B cell (primary cell): ENCODE measurements at regions not wholly inside any gene's neighbourhood (a gene's known extent, or its start where the extent isn't known, plus 50 kb on each side); places are given as distances from the start of the nearest gene placed in this dataset.

Source experiments
- ATAC-seq: fragments of 200-7000 bp; cut with Tn5 transposase; one replicate; pipeline ENCODE4 v1.10.0; 2021; ENCODE audit warnings: low read depth, mild to moderate bottlenecking, moderate number of reproducible peaks, moderate library complexity
- CTCF ChIA-PET: fragments of 350-600 bp; sonication (Branson Sonifier 250); formaldehyde crosslinking; loops from one replicate; lab custom pipeline; 2021; ENCODE audit warnings: antibody characterized with exemption, inconsistent platforms; lab: Charles Lee
- POLR2A ChIA-PET: fragments of 350-600 bp; sonication (Branson Sonifier 250); formaldehyde crosslinking; loops from one replicate; lab custom pipeline; 2021; ENCODE audit warnings: antibody characterized with exemption; lab: Charles Lee
- DNase-seq: peaks from one replicate; pipeline ENCODE4 v3.0.0; 2013
- H2AFZ ChIP-seq: 2 replicates; pipeline ENCODE4 v1.6.1; 2012; ENCODE audit warnings: mild to moderate bottlenecking, low read depth, low read length; ENCODE audit not compliant: insufficient read depth, poor library complexity, severe bottlenecking
- H3K27ac ChIP-seq, 2 donors: 1 replicate in 1 of 2; 2 replicates in 1 of 2; pipeline ENCODE4 v1.5.1; 2012 to 2013; ENCODE audit warnings: low read length in 2 of 2, mild to moderate bottlenecking in 2 of 2, moderate library complexity in 1 of 2
- H3K27me3 ChIP-seq, 4 experiments: fragments of 200-600 bp in 1 of 4; sonication (generic) in 1 of 4; replicated peaks in 1 of 4; 1 replicate in 2 of 4; 2 replicates in 2 of 4; pipeline versions ENCODE4 v1.6.1 to v1.7.0; 2013 to 2016; ENCODE audit warnings: low read length in 3 of 4, mild to moderate bottlenecking in 2 of 4, mixed read lengths in 1 of 4, moderate library complexity in 1 of 4; ENCODE audit not compliant: insufficient read depth in 4 of 4, control insufficient read depth in 3 of 4; ENCODE audit errors: control extremely low read depth in 1 of 4
- H3K36me3 ChIP-seq, 2 experiments: replicated peaks in 1 of 2; 1 replicate in 1 of 2; 2 replicates in 1 of 2; pipeline versions ENCODE4 v1.6.1 to v1.7.1; 2013; ENCODE audit warnings: low read length in 1 of 2; ENCODE audit not compliant: insufficient read depth in 2 of 2, control insufficient read depth in 1 of 2; ENCODE audit errors: control extremely low read depth in 1 of 2, extremely low read depth in 1 of 2
- H3K4me1 ChIP-seq, 2 donors: fragments of 200-600 bp in 1 of 2; sonication (generic) in 1 of 2; 1 replicate in 1 of 2; 2 replicates in 1 of 2; pipeline versions ENCODE4 v1.5.1 to v1.6.1; 2013 to 2017; ENCODE audit warnings: low read length in 2 of 2; ENCODE audit not compliant: control insufficient read depth in 2 of 2, insufficient read depth in 2 of 2
- H3K4me2 ChIP-seq: replicated peaks from 2 replicates; pipeline ENCODE3; 2012; ENCODE audit warnings: mild to moderate bottlenecking, low read depth, low read length; ENCODE audit not compliant: poor library complexity, severe bottlenecking
- H3K4me3 ChIP-seq, 5 experiments: fragments of 200-600 bp in 1 of 5; sonication (generic) in 1 of 5; 1 replicate in 3 of 5; 2 replicates in 2 of 5; pipeline versions ENCODE4 v1.5.1 to v1.7.0; 2011 to 2016; ENCODE audit warnings: low read length in 4 of 5, mild to moderate bottlenecking in 4 of 5, low read depth in 2 of 5, control low read depth in 1 of 5, moderate library complexity in 1 of 5; ENCODE audit not compliant: insufficient read depth in 1 of 5; ENCODE audit errors: control extremely low read depth in 1 of 5, extremely low read depth in 1 of 5
- H3K79me2 ChIP-seq: fragments of 200-600 bp; sonication (generic); one replicate; pipeline ENCODE4 v1.6.0; 2016; ENCODE audit warnings: low read length; ENCODE audit not compliant: control insufficient read depth, insufficient read depth
- H3K9ac ChIP-seq: fragments of 200-600 bp; sonication (generic); 2 replicates; pipeline ENCODE4 v1.6.1; 2017; ENCODE audit warnings: mild to moderate bottlenecking, low read length, moderate library complexity
- H3K9me3 ChIP-seq, 3 donors: one replicate each; pipeline versions ENCODE4 v1.6.1 to v1.7.1; 2013; ENCODE audit warnings: low read length in 2 of 3; ENCODE audit not compliant: control insufficient read depth in 2 of 3, insufficient read depth in 1 of 3; ENCODE audit errors: control extremely low read depth in 1 of 3
- H4K20me1 ChIP-seq: 2 replicates; pipeline ENCODE4 v1.6.0; 2012; ENCODE audit warnings: mild to moderate bottlenecking, low read length; ENCODE audit not compliant: insufficient read depth, control insufficient read depth, poor library complexity, severe bottlenecking
- H3K27ac Mint-ChIP-seq: one replicate; pipeline ENCODE4 v1.8.0; 2021; ENCODE audit warnings: mixed read lengths
- H3K27me3 Mint-ChIP-seq: one replicate; pipeline ENCODE4 v1.8.0; 2021; ENCODE audit warnings: mixed read lengths
- H3K4me1 Mint-ChIP-seq: one replicate; pipeline ENCODE4 v1.8.0; 2021; ENCODE audit warnings: mixed read lengths
- H3K4me3 Mint-ChIP-seq: one replicate; pipeline ENCODE4 v1.8.0; 2021; ENCODE audit warnings: mixed read lengths
- H3K9me3 Mint-ChIP-seq: one replicate; pipeline ENCODE4 v1.8.0; 2022; ENCODE audit warnings: mixed read lengths; ENCODE audit not compliant: insufficient read depth
- CTCF ChIP-seq: fragments of 200-600 bp; IDR thresholded peaks from one replicate; pipeline ENCODE4 v1.8.0; 2022; ENCODE audit warnings: antibody characterized with exemption, mild to moderate bottlenecking
- EZH2 ChIP-seq: IDR thresholded peaks from 2 replicates; pipeline ENCODE4 v1.6.1; 2012; ENCODE audit warnings: borderline replicate concordance, low read depth, mild to moderate bottlenecking, moderate library complexity, low read length; ENCODE audit not compliant: insufficient read depth, poor library complexity, severe bottlenecking
- WGBS: methylation state at CpG from one replicate; pipeline ENCODE4 v1.1.5; 2013; ENCODE audit warnings: missing lambda C conversion rate; ENCODE audit not compliant: insufficient coverage; 5-methylcytosine and 5-hydroxymethylcytosine counted together
- intact Hi-C: fragments of 100-400 bp; cut with micrococcal nuclease; formaldehyde crosslinking; loops from one replicate; pipeline ENCODE4 v1.10.0; 2022

GRCh38 chr14:65249471-65250161, 147.3 kb upstream of the MAX start:
- Histone ChIP-seq H3K36me3 (peaks cover 0 to 7% of the 10 kb centered on the region in 2 experiments), H3K27me3 (no peaks in the 10 kb centered on the region), H2AFZ (no peak overlapping the region), H3K9ac (no peak overlapping the region), H3K4me3 (no peak overlapping the region), H3K4me1 (peaks cover 0 to under 1% of the 10 kb centered on the region in 2 donors), H3K27ac (no peak overlapping the region), H3K9me3 (peaks cover 0 to 1% (median 0%) of the 10 kb centered on the region in 3 donors), H3K79me2 (no peaks in the 10 kb centered on the region), H3K4me2 (no peak overlapping the region), H4K20me1 (no peaks in the 10 kb centered on the region)
- H3K4me1 Mint-ChIP-seq, result peaks cover 9% of the 10 kb centered on the region
- no peaks in the 10 kb centered on the region for H3K9me3 Mint-ChIP-seq
- H3K27ac Mint-ChIP-seq, result no peak overlapping the region
- no peaks in the 10 kb centered on the region for H3K27me3 Mint-ChIP-seq
- intact Hi-C loops, result no loop called here
- ChIA-PET CTCF (interaction anchor here (0.6 to 1.0 kb wide), 2 partner anchors 41 to 110 kb away, joined by 3 to 4 read pairs; no protein-coding TSS in a partner anchor), POLR2A (no interaction called here)
- DNase-seq, result no peak
- WGBS, result 100% methylated on average over 3 of the region's 5 CpGs
- TF ChIP-seq CTCF (no peak), EZH2 (no peak)
- no peak for ATAC-seq
- H3K4me3 Mint-ChIP-seq, result no peak overlapping the region

DNA sequence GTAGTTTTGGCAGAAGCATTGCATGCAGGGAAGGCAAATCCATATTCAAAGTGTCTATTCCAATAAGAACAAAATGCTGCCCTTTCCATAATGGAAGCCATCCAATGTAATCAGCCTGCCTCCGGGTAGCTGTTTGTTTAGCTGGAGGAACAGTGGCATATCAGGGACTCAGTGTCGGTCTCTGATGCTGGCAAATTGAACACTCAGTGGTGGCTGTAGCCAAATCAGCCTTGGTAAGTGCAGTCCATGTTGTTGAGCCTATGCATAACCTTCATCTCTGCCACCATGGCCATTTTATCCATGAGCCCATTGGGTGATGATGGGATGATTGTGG, 147.8 kb upstream of the MAX start:
- Histone ChIP-seq H3K4me2 (no peak overlapping the region), H3K9ac (no peak overlapping the region), H2AFZ (no peak overlapping the region), H3K79me2 (no peaks in the 10 kb centered on the region), H4K20me1 (no peaks in the 10 kb centered on the region), H3K9me3 (peaks cover 0 to 1% (median 0%) of the 10 kb centered on the region in 3 donors), H3K27ac (no peak overlapping the region), H3K4me1 (no peaks in the 10 kb centered on the region), H3K4me3 (no peak overlapping the region), H3K27me3 (no peaks in the 10 kb centered on the region), H3K36me3 (peaks cover 0 to 10% of the 10 kb centered on the region in 2 experiments)
- H3K4me1 Mint-ChIP-seq, result peaks cover 9% of the 10 kb centered on the region
- ChIA-PET CTCF (interaction anchor here (0.6 to 1.0 kb wide), 2 partner anchors 42 to 109 kb away, joined by 3 to 4 read pairs; no protein-coding TSS in a partner anchor), POLR2A (no interaction called here)
- TF ChIP-seq CTCF, result no peak
- TF ChIP-seq EZH2, result no peak
- intact Hi-C loops, result no loop called here
- no peak for DNase-seq
- 100% methylated on average over 1 of the region's 2 CpGs for WGBS
- no peaks in the 10 kb centered on the region for H3K9me3 Mint-ChIP-seq
- no peak overlapping the region for H3K27ac Mint-ChIP-seq
- no peaks in the 10 kb centered on the region for H3K27me3 Mint-ChIP-seq
- no peak for ATAC-seq
- H3K4me3 Mint-ChIP-seq, result no peak overlapping the region
